Fibroblast of skin of back (primary cell): ENCODE measurements at regions not wholly inside any gene's neighbourhood (a gene's known extent, or its start where the extent isn't known, plus 50 kb on each side); places are given as distances from the start of the nearest gene placed in this dataset.

Experiments
- DNase-seq: peaks from one replicate; pipeline ENCODE4 v3.0.0-alpha.2; 2013

DNA sequence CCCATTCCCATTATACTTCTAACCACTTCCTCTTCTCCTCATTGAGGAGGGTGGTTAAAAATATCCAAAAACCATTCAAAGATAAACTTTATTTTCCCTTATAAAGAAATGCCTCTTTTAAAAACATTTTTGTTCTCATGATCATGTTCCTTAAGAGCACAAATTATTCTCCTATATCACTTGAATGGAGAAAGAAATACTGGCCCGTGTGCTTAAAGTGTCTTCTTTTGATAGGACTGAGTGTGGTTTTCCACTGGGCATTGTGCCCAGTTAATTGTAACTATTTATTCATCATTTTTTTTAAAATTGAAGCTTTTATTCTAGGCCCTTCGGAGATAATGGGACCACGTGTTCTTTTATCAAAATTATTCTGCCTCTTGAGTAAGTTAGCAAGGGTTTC lies 871.5 kb downstream of the QKI start:
- DNase-seq: peak; percentile 82

DNA sequence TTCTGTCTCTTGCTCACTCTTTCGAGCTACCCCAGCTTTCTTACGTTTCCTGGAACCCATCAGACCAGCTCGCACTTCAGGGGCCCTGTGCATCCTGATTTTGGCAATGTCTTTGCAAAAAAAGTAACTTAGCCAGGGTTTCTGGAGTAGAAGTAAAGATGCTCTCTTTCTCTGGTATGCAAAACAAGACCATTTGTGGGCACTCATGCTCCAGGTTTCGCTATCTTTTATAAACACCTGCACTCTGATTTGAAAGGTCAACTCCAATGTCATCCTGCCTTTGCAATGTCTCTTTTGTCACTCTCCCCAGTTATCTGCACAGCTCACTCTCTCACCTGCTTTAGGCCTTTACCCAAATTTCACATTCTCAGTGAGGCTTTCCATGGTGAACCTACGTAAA lies 869.1 kb downstream of the QKI start:
- no peak for DNase-seq

DNA sequence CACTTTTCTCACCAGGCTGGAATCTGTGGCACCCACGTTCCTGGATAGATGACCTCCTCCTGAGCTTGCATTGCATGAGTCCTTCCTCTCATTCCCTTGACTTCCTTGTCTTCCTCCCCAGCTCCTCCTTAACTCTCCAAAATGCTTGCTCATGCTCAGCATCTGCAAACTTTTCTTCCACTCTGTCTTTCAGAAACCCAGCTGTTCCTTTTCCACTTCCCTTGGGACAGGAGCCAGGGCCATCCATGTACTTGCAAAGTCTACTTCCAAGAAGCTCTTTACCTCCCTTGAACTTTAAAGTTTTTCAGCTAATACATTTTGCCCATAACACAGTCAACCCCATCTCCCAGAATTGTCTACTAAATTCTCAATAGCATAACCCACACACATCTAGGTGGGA lies 861.7 kb downstream of the QKI start:
- DNase-seq: no peak

DNA sequence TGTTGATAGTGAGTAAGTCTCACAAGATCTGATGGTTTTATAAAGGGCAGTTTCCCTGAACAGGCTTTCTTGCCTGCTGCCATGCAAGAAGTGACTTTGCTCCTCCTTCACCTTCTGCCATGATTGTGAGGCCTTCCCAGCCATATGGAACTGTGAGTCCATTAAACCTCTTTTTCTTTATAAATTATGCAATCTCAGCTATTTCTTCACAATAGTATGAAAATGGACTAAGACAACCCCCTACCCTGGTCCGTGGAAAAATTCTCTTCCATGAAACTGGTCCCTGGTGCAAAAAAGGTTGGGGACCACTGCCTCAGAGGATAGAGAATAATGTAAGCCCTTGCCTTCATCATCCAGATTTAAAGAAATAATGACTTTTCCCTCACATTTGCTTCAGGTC lies 861.3 kb downstream of the QKI start:
- DNase-seq: no peak

DNA sequence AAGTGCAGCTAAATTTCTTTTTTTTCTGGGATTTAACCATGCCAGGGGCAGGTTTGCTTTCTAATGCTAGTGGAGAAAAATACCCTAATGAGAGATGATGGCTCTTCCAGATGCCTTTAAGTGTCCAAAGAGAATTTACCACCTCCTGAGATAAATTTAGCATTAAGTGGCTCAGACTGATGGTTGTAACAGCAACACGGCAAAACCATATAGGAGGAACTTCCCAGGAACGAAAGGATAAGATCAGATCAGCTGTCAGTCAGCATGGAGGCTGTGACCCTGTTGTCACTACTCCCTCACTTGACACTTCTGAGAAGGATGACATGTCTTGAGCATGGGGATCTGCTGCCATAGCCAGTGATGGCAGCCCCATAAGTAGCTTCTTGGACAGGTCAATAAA lies 860.0 kb downstream of the QKI start:
- DNase-seq: no peak

DNA sequence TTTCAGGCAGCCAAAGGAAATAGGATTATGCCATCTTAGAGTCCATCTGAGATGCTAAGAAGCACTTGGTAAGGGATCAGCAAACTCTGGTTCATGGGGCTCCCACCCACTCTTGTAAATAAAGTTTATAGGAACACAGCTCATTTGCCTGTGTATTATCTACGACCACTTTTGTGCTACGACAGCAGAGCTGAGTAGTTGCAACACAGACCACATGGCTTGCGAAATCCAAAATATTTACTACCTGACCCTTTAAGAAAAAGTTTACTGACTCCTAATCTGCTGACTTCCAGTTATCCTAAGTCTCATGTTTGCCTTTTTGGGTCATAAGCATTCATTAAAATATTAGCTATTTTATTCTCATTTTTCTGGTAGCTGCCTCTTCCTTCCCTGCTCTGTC lies 859.0 kb downstream of the QKI start:
- DNase-seq: no peak

DNA sequence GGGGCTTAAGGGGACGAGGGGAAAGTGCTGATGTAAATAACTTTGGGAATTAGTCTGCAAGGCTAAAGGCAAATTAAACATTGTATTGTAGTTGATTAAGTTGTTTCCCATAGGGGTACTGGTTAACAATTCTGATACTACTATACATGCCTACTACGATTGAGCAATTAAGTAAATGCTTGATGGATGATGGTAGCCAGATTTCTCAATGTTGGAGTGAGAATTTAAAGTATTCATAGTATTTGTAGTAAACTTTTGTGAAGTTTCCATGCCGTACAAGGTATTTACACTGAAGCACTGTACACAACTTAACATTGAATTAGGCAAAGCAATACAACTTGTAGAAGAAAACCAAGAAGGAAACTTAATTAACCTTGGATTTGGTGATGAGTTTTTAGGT lies 852.3 kb downstream of the QKI start:
- DNase-seq: no peak

DNA sequence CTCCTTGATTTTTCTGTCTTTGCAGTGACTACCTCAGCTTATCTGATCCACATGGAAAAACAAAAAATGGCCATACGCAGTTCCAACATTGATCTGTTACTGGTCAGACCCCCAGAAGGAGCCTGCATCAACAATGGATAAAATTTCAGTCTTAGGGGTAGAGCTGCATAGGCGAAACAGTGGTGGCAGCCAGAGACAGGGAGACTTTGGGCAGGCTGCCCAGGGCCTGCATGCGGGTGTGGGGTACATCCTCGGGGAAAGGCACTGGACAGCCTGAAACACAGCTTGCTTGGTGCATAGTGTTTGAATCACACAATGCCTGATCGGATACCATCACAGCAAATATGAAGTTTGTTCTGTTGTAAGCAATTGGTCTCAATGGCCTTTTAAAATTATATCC lies 847.8 kb downstream of the QKI start:
- DNase-seq: no peak

DNA sequence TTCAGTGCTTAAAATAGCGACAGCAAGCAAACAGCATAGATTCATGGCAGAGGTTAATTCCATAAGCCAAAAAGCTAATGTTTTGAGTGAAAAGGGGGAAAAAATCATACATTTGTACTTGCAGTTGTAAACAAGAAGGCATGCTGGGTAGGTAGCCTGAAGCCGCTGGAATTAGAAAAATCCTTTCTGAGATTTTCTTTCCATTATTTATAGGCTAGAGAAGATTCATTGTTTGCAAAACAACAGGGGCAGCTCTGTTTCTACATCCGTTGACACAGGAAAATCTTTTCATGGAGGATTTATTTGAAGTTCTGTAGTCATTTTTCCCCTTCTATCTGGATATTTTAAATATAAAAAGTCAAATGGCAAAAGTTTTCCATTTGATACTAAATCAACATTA lies 843.9 kb downstream of the QKI start:
- DNase-seq: no peak

DNA sequence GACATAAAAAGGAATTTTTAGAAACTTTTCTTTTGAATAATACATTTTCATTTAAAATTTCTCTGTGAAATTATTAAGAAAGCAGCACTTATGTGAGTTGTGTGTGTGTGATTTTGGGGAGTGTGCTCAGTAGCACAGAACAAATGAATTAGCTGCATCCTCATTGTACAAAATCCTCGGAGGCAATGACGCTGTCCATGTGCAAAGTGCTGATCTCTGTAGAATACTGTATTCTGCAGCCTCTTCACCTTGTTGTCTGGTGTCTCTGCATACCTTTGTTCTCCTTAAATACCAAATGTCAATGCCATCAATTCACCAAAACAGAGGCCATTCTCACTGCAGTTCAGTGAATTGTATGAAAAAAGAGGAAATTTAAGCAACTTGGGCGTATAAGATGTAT lies 838.4 kb downstream of the QKI start:
- peak; percentile 13 for DNase-seq

DNA sequence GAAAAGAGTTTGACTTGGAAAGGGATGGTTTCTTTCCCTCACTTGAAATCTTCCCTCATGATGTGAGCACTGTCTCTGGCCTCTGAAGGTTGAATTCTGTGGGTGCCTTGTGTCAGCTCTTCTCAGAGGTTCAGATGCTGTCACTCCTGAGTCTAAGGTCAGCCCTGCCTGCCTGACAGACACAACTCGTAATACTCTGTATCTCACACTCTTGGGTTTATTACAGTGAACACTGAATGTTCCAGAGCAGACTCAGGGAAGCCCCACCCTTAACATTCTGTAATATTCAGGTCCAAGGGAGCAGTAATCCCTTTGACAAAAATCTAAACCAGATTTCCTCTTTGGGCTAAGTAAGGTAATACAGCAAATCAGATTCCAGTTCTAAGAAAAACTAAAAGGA lies 837.8 kb downstream of the QKI start:
- no peak for DNase-seq

DNA sequence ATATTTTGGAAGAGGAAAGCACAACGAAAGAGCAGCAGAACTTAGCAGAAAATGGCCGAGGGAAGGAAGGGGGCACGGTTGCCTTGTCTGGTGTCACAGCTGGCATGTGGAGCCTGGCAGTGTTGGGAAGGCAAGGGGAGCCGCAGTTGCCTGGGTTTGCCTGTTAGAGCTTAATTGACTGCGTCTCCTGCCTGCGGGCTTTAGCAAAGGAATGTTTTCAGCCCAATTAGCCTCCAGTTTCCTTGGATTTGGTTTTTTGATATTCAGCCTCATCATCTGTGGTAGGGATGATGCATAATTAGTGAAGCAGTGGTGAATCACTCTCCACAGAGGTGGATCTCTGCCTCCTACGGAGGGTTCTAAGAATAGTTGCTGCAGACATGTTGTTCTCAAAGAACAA lies 832.6 kb downstream of the QKI start:
- DNase-seq: peak; percentile 39

DNA sequence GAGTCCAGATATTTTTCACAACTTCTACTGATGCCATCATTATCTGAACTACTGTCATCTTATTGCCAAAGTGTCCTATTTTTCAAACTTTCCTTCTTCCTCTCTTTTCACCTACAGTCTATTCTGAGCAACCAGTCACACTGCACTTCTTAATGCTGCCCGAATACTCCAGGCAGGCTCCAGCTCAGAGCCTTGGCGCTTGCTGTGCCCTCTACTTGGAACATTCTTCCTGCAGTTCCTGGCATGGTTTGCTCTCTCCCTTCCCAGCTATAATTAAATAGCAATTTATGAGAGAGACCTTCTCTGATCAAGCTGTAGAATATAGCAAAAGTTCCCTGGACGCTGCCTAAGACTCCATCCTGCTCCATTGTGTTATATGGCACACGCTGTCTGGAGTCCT lies 831.6 kb downstream of the QKI start:
- DNase-seq: no peak

DNA sequence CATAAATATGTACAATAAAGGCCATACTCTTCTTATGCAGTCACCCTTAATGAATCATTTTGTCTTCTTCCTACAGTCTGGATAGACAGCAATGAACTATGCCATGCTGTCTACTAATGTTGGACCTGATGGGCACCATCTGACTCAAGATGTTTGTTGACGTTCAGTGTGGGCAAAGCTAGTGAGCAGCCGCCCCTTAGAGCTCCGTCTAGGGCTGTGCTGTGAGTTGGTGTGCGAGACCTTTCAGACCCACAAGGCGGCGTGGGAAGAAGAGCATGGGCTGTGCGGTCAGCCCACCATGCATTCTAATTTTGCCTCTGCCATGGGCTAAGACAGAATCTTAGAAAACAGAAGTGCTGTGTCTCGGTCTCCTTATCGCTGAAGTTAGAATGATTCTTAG lies 829.4 kb downstream of the QKI start:
- peak; percentile 8 for DNase-seq

DNA sequence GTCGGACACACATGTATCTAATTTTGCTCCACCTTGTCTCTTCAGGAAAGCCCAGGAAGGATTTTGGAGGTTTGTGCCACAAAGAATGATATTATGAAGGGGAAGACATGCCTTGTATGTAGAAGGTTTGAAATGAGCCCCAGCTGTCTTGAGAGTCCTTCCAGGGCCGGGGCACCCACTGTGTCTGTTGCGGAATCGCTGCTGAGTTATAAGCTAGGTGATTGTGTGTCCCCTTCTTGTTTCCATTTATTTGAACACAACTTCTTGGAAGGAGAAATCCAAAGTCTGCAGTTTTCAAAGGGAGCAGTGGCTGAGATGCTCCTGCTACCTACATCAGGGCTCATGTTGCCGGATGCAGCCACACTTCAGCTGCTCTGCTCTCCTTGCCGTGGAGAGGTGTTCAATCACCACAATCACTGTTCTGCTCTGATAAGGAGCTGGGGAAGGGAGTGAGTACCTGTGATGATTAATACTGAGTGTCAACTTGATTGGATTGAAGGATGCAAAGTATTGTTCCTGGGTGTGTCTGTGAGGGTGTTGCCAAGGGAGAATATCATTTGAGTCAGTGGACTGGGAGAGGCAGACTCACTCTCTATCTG lies 828.6 kb downstream of the QKI start:
- DNase-seq: no peak

DNA sequence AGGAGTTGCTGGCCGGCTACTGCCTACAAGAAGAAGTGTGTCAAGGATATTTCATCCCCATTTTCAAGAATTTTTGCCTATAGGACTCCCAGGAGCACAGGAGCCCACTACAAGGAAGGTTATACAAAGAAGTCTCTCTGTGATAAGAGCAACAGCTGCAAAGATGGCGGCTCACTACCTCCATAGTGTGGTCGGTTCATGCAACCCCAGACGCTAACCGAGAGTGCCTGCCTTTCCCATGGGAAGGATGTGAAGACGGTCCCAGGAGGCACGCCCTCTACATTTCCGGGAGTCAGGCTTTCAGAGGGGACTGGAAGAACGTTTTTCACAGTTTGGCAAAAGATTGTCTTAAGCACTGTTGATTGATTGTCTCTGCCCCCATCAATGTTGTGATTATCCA lies 816.3 kb downstream of the QKI start:
- DNase-seq: no peak

DNA sequence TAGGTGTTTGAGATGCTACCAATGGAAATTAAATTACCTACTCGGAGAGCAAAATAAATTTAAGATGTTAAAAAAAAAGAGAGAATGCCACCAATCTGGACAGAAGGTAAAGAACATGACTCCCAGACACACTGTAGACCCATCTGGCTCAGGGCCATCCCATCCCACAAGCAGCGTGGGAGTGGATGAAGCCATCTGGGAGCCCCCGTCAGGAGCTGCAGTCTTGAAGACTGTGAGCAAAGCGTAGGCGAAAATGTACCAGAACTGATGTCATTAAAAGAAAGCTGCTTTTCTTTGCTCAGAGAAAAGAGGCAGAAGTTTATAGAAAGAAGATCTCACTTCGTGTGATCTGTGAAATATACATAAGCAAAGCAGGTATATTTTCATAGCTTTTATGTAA lies 815.7 kb downstream of the QKI start:
- DNase-seq: no peak

DNA sequence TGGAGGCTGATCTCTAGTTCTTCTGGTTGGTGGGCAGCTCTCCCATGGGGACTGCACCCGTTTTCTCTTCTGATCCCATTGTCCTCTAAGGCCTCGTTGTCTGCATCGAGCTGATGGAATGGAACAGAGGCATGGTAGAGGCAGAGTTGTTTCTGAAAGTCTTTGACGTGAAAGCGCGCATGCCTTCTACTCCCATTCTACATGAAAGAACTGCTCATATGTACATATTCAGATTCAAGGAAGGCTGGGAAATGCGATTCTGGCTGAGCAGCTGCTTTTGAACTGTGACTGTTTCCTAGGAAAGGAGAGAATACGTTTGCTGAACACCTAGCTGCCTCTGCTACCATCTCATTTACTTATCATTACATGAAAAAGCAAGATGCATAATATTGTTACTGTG lies 815.2 kb downstream of the QKI start:
- no peak for DNase-seq

DNA sequence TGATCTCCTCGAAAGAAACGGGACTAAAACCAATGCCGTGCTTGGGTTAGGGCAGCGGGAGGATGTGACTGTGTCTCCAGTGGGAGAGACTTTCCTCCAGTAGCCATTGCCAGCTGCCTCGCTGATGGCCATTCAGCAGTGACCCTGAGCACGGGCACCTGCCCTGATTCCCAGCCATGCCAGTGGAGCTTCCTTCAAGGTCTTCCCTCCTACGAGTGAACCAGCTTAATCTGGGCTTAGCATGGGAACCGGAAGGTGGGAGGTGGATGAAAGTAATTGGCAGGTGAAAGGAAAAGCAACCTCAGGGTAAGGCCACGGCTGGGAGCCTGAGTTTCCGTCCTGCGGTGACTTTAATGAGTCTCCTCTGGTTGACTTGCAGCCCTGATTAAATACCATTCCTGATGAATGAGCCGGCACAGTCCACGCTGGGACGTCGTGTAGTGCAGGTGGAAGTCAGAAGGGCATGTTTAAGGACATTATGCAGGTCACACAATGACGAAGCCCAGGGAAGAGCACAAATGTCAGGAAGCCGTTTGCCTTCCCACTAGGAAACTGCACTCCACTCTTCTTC lies 813.5 kb downstream of the QKI start:
- DNase-seq: no peak

DNA sequence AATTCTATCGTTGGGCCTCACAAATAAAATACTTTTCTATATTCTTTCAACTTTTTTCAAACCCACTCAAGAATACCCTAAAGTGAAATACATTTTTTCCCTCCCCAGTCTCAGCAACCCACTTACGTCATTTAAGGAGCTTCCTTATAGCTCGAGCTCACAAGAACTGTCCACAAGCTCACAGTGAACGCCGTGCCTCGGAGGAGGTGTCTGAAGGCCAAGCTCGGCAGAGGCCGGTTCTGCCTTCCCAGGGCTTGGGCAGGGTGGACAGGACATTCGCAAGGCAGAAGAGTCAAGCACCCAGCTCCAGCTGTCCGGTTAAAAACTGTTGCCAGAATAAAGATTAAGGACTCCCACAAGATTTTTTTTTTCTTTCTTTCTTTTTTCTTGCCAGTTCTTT lies 802.3 kb downstream of the QKI start:
- no peak for DNase-seq

DNA sequence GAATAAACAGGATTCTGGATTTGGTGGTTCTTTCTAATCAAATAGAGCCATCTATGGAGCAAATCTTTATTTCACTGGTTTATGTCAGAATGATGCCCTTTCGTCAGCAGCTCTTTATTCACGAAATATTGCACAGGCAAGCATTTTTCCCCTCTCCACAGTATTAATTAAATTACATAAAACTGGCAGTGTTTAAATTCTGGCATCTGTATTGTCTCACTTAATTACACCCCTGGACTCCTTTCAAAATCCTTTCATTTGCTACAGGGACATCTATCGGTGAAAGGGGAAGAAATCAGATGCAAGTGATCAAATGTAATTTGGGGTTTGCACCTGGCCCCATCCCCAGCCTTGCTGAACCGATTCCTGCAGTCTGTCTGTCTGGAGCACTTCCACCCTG lies 801.9 kb downstream of the QKI start:
- DNase-seq: no peak

DNA sequence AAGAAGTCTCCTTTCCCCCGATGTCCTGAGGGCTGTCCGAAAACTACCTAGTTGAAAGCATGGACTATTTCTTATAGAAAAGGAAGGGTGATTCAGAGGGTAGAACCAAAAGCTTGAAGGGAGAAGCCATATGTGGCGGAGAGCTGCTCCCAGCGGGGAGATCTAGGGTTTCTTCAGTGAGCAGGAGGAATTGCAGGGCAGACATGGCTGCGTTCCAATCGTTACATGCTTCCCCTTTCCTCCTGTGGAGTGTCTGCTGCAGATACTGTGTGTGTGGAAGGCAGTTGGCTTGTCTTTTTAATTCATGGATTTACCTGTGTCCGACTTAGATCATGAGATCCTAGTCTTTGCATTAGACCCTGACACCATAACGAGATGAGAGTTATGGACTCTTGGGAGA lies 799.5 kb downstream of the QKI start:
- DNase-seq: no peak

DNA sequence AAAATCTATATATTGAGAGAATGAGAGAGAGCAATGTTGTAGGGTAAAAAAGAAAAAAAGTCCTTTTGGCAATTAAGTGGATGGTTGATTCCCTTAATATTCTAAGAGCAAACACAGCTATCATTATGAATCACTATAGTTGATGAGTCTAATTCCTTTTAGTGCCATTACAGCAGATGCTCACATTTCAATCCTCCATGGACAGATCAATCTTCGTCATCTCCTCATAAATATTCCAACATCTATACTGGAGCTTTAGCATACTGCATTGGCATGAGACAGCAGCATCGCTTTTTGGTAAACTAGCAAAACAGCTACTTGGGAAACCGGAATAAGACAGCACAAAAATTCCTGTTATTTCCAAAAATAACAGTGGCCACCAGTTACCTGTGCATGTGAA lies 796.7 kb downstream of the QKI start:
- no peak for DNase-seq

DNA sequence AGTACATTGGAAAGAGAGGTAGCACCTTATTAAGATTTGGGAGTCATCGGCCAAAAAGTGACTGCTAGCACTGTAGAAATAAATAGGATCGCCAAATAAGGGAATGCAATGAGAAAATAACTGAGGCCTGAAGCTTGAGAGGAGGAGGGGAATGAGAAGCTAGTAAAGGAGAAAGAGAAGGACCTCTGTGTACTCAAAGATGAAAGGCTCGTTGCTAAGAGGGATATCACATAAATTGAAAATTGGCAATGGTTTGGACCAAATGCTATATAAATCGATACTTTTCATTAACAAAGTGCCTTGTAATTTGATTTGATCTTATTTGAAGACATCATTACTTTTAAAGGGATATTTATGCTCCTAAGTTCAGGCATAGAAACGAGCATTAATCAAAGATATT lies 796.3 kb downstream of the QKI start:
- DNase-seq: no peak

DNA sequence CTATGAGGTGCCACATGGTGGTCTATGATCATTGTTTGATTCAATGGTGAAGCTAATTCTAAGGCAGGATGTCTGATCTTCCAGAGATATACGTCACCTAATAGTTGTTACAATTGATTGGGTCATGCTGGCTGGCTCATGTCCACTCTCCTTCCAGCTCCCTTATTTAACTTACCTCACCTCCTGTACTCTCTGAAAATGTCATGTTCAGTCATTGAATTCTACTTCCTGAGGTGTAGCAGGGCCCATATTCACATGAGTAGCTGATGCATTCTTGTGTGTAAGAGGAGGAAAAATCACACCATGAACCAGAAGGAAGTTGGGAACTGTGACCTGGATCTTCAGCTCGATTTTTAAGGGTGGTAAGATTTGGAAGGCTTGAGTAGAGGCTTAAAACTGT lies 795.8 kb downstream of the QKI start:
- no peak for DNase-seq
